BJ (cell line): ENCODE measurements at regions not wholly inside any gene's neighbourhood (a gene's known extent, or its start where the extent isn't known, plus 50 kb on each side); places are given as distances from the start of the nearest gene placed in this dataset.

Experiments used
- CTCF ChIA-PET: fragments of 350-600 bp; formaldehyde crosslinking; extraction: SDS; loops from one replicate; lab custom pipeline; 2021; ENCODE audit warnings: antibody characterized with exemption, inconsistent platforms; lab: Yijun Ruan, JAX
- POLR2A ChIA-PET: fragments of 300-600 bp; sonication (Branson Sonifier 250); formaldehyde crosslinking; extraction: SDS; loops from one replicate; lab custom pipeline; 2021; ENCODE audit warnings: antibody characterized with exemption; lab: Charles Lee
- DNase-seq: peaks from one replicate; pipeline ENCODE4 v3.0.0-alpha.2; 2011; ENCODE audit warnings: low read depth
- H3K27me3 ChIP-seq: 2 replicates; pipeline ENCODE4 v1.6.0; 2011; ENCODE audit warnings: low read length; ENCODE audit not compliant: control insufficient read depth, insufficient read depth
- H3K36me3 ChIP-seq: 2 replicates; pipeline ENCODE4 v1.5.1; 2011; ENCODE audit warnings: low read length; ENCODE audit not compliant: control insufficient read depth, insufficient read depth
- H3K4me3 ChIP-seq: 2 replicates; pipeline ENCODE4 v1.5.1; 2011; ENCODE audit warnings: low read depth, mild to moderate bottlenecking, control low read depth, low read length
- CTCF ChIP-seq: IDR thresholded peaks from 2 replicates; pipeline ENCODE4 v1.5.1; 2011; ENCODE audit warnings: low read depth, mild to moderate bottlenecking, control low read depth, inconsistent platforms, low read length, moderate library complexity; ENCODE audit not compliant: insufficient read depth

DNA sequence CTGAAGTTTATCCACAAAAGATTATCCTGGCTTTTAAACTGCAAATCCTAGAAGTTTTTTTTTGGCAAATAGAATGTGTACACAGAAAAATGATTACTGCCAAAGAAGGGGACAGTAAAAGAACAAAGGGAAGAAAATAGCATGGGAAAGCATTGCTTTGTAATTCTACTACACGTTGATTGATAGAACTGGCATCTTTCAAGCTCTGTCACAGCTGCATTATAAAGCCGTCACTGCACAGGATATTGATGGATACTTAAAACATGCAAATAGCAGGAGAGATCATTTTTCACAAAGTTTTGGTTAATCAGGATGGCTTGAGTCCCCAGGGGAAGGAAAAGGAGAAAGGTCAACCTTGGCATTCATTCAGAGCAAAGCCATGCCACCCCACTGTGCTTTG, 183.7 kb upstream of the RRP15 start:
- no peak for TF ChIP-seq CTCF
- Histone ChIP-seq H3K4me3 (no peak overlapping the region), H3K27me3 (no peaks in the 10 kb centered on the region), H3K36me3 (no peaks in the 10 kb centered on the region)
- no peak for DNase-seq
- ChIA-PET POLR2A (no interaction called here), CTCF (no interaction called here)

DNA sequence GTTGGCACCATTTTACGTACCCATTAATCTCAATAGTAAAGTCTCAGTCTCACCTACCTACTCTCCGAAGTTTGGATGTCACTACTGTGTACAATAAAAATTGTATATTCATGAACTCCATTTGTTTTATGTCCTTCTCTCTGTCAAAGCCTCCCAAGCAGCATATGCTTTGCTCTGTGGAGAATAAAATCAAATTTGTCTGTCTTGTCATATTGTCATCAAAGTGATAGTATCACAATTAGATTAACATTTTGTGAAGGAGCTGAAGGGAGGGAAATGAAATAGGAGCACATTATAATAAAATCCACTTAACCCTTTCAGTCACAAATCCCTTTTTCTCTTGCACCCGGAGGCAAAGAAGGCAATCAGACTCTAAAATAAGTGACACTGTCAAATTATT, 177.1 kb upstream of the RRP15 start:
- no peak for DNase-seq
- TF ChIP-seq CTCF = no peak
- CTCF ChIA-PET = no interaction called here
- Histone ChIP-seq H3K4me3 (no peak overlapping the region), H3K27me3 (no peaks in the 10 kb centered on the region), H3K36me3 (no peaks in the 10 kb centered on the region)
- POLR2A ChIA-PET = no interaction called here

DNA sequence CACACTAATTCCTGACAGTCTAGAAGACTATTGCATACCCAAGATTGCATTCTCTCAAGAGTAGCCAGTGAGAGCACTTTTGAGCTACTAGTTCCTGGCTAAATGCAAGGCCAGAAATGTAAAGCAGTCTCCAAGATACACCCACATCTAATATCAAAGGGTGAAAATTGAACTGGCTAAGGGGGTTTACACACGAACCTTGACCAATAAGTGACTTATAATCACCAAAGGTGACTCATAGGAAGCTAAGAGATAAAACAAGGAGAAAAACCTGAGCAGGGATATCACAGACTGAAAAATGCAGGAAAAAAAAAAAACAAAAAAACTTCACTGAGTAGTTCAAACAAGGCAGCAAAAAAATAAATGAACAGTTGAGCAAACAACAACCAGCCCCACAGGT, 172.2 kb upstream of the RRP15 start:
- ChIA-PET CTCF (interaction anchor here (1.5 kb wide), 1 partner anchor 17 kb away, joined by 3 read pairs; no protein-coding TSS in a partner anchor), POLR2A (no interaction called here)
- TF ChIP-seq CTCF = no peak
- Histone ChIP-seq H3K27me3 (no peaks in the 10 kb centered on the region), H3K36me3 (no peaks in the 10 kb centered on the region), H3K4me3 (no peak overlapping the region)
- DNase-seq = no peak

- CTCF ChIA-PET = no interaction called here
- Histone ChIP-seq H3K27me3 (no peaks in the 10 kb centered on the region), H3K4me3 (no peak overlapping the region), H3K36me3 (no peaks in the 10 kb centered on the region)
- no peak for TF ChIP-seq CTCF
- POLR2A ChIA-PET = no interaction called here
- DNase-seq = no peak
Measured at GRCh38 chr1:218123968-218124367, 161.1 kb upstream of the RRP15 start.

DNA sequence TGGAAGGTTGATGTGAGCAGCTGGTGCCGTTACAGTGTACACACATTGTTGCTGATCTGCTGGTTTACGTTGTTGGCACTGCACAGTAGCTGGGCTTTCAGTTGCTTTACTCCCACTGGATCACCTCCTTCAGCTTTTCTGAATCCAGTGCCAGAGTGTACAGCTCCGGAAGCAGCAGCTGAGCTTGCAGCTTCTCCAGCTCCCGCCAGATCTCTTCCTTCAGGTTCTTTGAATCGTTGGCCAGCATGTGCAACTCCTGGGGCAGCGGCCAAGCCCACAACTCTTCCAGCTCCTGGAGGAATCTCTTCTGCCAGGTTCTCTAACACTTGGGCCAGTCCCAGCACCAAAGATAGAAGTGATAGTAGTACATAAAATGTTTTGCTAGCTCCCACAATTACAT, 149.7 kb upstream of the RRP15 start:
- Histone ChIP-seq H3K4me3 (no peak overlapping the region), H3K27me3 (no peaks in the 10 kb centered on the region), H3K36me3 (no peaks in the 10 kb centered on the region)
- TF ChIP-seq CTCF = no peak
- no peak for DNase-seq
- ChIA-PET POLR2A (no interaction called here), CTCF (interaction anchor here (1.1 kb wide), 1 partner anchor 25 kb away, joined by 3 read pairs; no protein-coding TSS in a partner anchor)
